Spleen (tissue), 11 donors: ENCODE measurements at regions not wholly inside any gene's neighbourhood (a gene's known extent, or its start where the extent isn't known, plus 50 kb on each side); places are given as distances from the start of the nearest gene placed in this dataset.
A peak's percentile ranks its signal among the peaks of the same experiment; 100 is the strongest.

ENCODE experiments used
- DNase-seq: peaks from one replicate; pipeline ENCODE4 v3.0.0-alpha.2; 2020
- H3K27ac ChIP-seq, 8 donors: fragments of 200-600 bp; sonication (generic) in 7 of 8; 1 replicate in 4 of 8; 2 replicates in 4 of 8; pipeline versions ENCODE4 v1.5.0 to v1.8.0; 2016 to 2021; ENCODE audit warnings: inconsistent platforms in 4 of 8, mild to moderate bottlenecking in 4 of 8, moderate library complexity in 1 of 8
- H3K27me3 ChIP-seq, 7 donors: fragments of 200-600 bp; sonication (generic) in 6 of 7; replicated peaks in 1 of 7; 1 replicate in 4 of 7; 2 replicates in 3 of 7; pipeline versions ENCODE4 v1.5.0 to v1.8.0; 2016 to 2021; ENCODE audit warnings: inconsistent platforms in 3 of 7, mild to moderate bottlenecking in 1 of 7
- H3K36me3 ChIP-seq, 6 donors: fragments of 200-600 bp; sonication (generic) in 5 of 6; 1 replicate in 4 of 6; 2 replicates in 2 of 6; pipeline versions ENCODE4 v1.5.0 to v1.8.0; 2016 to 2021; ENCODE audit warnings: inconsistent platforms in 2 of 6
- H3K4me1 ChIP-seq, 6 donors: fragments of 200-600 bp; sonication (generic) in 5 of 6; 1 replicate in 3 of 6; 2 replicates in 3 of 6; pipeline versions ENCODE4 v1.5.0 to v1.8.0; 2016 to 2021; ENCODE audit warnings: inconsistent platforms in 3 of 6
- H3K4me3 ChIP-seq, 8 donors: fragments of 200-600 bp; sonication (generic) in 7 of 8; 1 replicate in 4 of 8; 2 replicates in 4 of 8; pipeline versions ENCODE4 v1.5.0 to v1.8.0; 2016 to 2021; ENCODE audit warnings: inconsistent platforms in 4 of 8, mild to moderate bottlenecking in 4 of 8, moderate library complexity in 2 of 8
- H3K9me3 ChIP-seq, 8 donors: fragments of 200-600 bp; sonication (generic) in 7 of 8; 1 replicate in 4 of 8; 2 replicates in 4 of 8; pipeline versions ENCODE4 v1.5.0 to v1.8.0; 2016 to 2021; ENCODE audit warnings: inconsistent platforms in 4 of 8
- POLR2A ChIP-seq, 3 donors: fragments of 450-650 bp; IDR thresholded peaks; one replicate each; pipeline ENCODE4 v1.5.1; 2017; ENCODE audit warnings: antibody characterized with exemption in 3 of 3, mild to moderate bottlenecking in 1 of 3
- POLR2AphosphoS5 ChIP-seq, 3 donors: sonication (generic); formaldehyde crosslinking; IDR thresholded peaks; one replicate each; pipeline ENCODE4 v1.5.1; 2017; ENCODE audit warnings: antibody characterized with exemption in 3 of 3
- WGBS, 5 donors: extraction: QIAGEN DNeasy Blood & Tissue Kit in 3 of 5; methylation state at CpG; one replicate each; pipeline versions ENCODE4 v1.1.5 to v1.1.7; 2013 to 2018; 5-methylcytosine and 5-hydroxymethylcytosine counted together
- intact Hi-C: fragments of 100-400 bp; cut with DNase I; formaldehyde crosslinking; loops from one replicate; pipeline ENCODE4 v1.15.0; 2023; ENCODE audit warnings: low total_unique reads
- TF ChIP-seq, protein P1 (sequence below), 11 experiments: fragments of 200-600 bp in 7 of 11; fragments of 450-650 bp in 4 of 11; sonication (generic) in 4 of 11; IDR thresholded peaks in 8 of 11; conservative IDR thresholded peaks in 3 of 11; 1 replicate in 7 of 11; 2 replicates in 4 of 11; pipeline versions ENCODE4 v1.4.0 to v1.8.0; 2016 to 2021; ENCODE audit warnings: antibody characterized with exemption in 11 of 11, inconsistent platforms in 4 of 11, mild to moderate bottlenecking in 1 of 11
- donor health status: healthy with polysubstance abuse.
- donor health status: DM: no; HTN: no; CAD: no; lungs with moderate emphysema.
- donor health status: DM: no; HTN: no; CAD: no.
- donor health status: Bipolar disorder and iron deficiency.
- donor health status: healthy.
- donor health status: DM: no; HTN: no; CAD: no.
- donor health status: DM: yes; HTN: yes; CAD: no.

DNA sequence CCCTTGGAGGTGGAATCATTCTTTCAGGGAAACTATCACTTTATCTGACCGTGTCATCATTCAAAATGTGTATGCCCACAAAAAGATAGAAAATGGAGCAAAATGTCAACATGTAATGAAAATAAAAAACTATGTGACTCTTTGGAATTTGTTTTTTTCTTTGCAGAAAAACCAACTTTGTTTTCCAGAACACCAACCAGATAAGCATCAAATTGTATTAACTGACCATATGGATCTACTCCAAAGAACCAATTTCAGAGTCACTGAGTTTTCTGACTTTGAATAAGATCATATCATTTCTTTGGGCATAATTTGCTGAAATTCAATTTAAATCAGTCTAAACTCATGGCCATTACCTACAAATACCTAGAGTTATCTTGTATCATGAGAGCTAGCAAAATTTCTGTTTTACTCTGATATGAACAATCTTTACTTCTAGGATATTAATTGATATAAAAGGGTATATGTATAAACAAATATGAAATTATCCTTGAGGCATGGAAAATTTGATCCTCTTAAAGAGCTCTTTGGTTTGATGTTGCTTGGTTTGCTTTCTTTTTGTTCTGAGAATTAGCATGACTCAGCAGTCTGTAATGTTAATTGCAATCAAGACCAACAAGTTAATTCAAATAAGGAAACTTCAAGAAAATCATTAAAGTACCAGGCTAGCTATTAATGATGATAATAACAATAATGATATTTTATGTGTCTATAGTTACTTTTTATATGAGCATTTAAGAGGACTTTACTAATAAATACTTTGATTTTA lies 444.4 kb upstream of the MARCKS start:
- H3K9me3 ChIP-seq, result no peaks in the 10 kb centered on the region
- H3K27ac ChIP-seq, result peak overlapping the region in 1 of 8 donors; percentile 13
- H3K4me3 ChIP-seq, result no peak overlapping the region
- H3K27me3 ChIP-seq, result no peaks in the 10 kb centered on the region
- H3K36me3 ChIP-seq, result no peaks in the 10 kb centered on the region
- H3K4me1 ChIP-seq, result peaks cover 0 to 18% (median 8%) of the 10 kb centered on the region in 6 donors
- DNase-seq, result no peak
- TF ChIP-seq POLR2AphosphoS5 (IDR thresholded peaks at IDR 0.05) (no peak), POLR2A (IDR thresholded peaks at IDR 0.05) (no peak)
- TF ChIP-seq, protein P1, sequence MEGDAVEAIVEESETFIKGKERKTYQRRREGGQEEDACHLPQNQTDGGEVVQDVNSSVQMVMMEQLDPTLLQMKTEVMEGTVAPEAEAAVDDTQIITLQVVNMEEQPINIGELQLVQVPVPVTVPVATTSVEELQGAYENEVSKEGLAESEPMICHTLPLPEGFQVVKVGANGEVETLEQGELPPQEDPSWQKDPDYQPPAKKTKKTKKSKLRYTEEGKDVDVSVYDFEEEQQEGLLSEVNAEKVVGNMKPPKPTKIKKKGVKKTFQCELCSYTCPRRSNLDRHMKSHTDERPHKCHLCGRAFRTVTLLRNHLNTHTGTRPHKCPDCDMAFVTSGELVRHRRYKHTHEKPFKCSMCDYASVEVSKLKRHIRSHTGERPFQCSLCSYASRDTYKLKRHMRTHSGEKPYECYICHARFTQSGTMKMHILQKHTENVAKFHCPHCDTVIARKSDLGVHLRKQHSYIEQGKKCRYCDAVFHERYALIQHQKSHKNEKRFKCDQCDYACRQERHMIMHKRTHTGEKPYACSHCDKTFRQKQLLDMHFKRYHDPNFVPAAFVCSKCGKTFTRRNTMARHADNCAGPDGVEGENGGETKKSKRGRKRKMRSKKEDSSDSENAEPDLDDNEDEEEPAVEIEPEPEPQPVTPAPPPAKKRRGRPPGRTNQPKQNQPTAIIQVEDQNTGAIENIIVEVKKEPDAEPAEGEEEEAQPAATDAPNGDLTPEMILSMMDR (IDR thresholded peaks at IDR 0.05 in 8 of 11, conservative IDR thresholded peaks at IDR 0.05 in 3 of 11), result no peak
- 89 to 98% (median 96%) methylated on average over 1 of the region's 1 CpG for WGBS, 5 donors
- intact Hi-C loops, result no loop called here

DNA sequence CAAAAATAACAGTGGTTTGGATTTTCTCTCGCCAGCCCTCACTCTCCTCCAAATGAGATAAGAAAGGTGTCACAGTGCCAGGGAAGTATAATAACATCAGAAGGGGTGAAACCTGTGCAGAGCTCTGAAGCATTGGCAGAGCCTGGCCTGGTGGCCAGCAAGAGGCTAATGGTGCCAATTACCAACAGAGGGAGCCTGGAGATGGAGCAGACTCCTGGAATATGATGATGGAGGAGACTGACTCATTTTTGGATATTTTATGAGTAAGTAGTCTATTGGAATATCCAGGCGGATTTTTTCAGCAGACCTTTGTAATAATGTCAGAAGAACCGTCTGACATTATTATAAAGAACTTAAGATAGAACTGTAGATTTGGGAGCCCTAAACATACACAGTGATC lies 442.6 kb upstream of the MARCKS start:
- Histone ChIP-seq H3K27ac (no peak overlapping the region), H3K36me3 (no peaks in the 10 kb centered on the region), H3K4me3 (no peak overlapping the region), H3K4me1 (peaks cover 0 to 17% (median 8%) of the 10 kb centered on the region in 6 donors), H3K9me3 (no peaks in the 10 kb centered on the region), H3K27me3 (no peaks in the 10 kb centered on the region)
- TF ChIP-seq, protein P1 (IDR thresholded peaks at IDR 0.05 in 8 of 11, conservative IDR thresholded peaks at IDR 0.05 in 3 of 11), result peak in 4 of 11 experiments; percentile 22 to 44 (median 40)
- TF ChIP-seq POLR2A (IDR thresholded peaks at IDR 0.05), result no peak
- no peak for TF ChIP-seq POLR2AphosphoS5 (IDR thresholded peaks at IDR 0.05)
- DNase-seq, result no peak
- intact Hi-C loops, result no loop called here
- WGBS, 5 donors, result 42 to 79% (median 55%) methylated on average over 3 of the region's 3 CpGs

DNA sequence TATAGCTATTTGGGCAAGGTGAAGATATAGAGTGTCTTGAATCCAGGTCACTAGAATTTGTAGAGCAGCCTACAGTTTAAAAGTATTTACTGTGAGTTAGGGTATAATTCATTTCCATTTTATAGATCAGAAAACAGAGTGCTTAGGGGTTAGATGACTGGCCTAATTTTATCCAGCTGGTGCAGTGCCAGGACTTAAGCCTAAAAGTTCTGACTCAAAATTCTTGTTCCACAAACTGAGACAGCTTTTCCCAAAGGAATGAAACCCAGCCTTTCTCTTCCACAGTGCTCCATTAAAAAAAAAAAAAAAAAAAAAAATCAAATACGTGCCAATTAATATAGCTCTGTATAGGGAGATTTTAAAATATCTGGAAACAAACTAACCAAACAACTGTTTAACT lies 441.0 kb upstream of the MARCKS start:
- Histone ChIP-seq H3K27me3 (no peaks in the 10 kb centered on the region), H3K36me3 (no peaks in the 10 kb centered on the region), H3K27ac (no peak overlapping the region), H3K4me3 (no peak overlapping the region), H3K9me3 (no peaks in the 10 kb centered on the region), H3K4me1 (peaks cover 0 to 3% (median 2%) of the 10 kb centered on the region in 6 donors)
- TF ChIP-seq POLR2AphosphoS5 (IDR thresholded peaks at IDR 0.05) (no peak), POLR2A (IDR thresholded peaks at IDR 0.05) (no peak)
- TF ChIP-seq, protein P1 (IDR thresholded peaks at IDR 0.05 in 8 of 11, conservative IDR thresholded peaks at IDR 0.05 in 3 of 11), result no peak
- intact Hi-C loops, result no loop called here
- WGBS, 5 donors, result 74 to 95% (median 87%) methylated on average over 1 of the region's 1 CpG
- no peak for DNase-seq

DNA sequence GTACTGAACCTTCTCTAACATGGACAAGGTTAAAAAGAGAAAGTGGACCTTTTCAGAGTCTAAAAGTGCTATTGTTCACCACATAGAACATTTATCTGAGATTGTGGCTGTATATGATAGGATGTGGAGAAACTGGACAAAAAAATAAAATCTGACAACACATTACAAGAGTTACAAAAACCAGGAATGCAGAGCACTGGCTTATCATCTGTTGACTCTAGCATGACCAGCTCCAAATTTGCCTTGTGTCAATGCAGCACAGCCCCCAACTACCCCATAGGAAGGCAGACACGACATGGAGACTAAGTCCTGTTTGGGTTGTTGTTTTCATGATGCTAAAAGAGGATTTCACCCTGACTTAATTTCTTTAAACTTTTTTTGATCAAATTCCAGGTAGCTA lies 436.9 kb upstream of the MARCKS start:
- 87 to 100% (median 92%) methylated on average over 1 of the region's 1 CpG for WGBS, 5 donors
- no peak overlapping the region for H3K27ac ChIP-seq
- no peaks in the 10 kb centered on the region for H3K4me1 ChIP-seq
- H3K27me3 ChIP-seq, result no peaks in the 10 kb centered on the region
- intact Hi-C loops, result no loop called here
- no peaks in the 10 kb centered on the region for H3K9me3 ChIP-seq
- DNase-seq, result no peak
- no peaks in the 10 kb centered on the region for H3K36me3 ChIP-seq
- no peak overlapping the region for H3K4me3 ChIP-seq
- TF ChIP-seq POLR2AphosphoS5 (IDR thresholded peaks at IDR 0.05) (no peak), POLR2A (IDR thresholded peaks at IDR 0.05) (no peak)
- TF ChIP-seq, protein P1 (IDR thresholded peaks at IDR 0.05 in 8 of 11, conservative IDR thresholded peaks at IDR 0.05 in 3 of 11), result no peak
